ENCODE measurements at regions not wholly inside any gene's neighbourhood (a gene's known extent, or its start where the extent isn't known, plus 50 kb on each side); places are given as distances from the start of the nearest gene placed in this dataset.

- DNase-seq (ENCODE audit: low spot score) = no peak
- Mint-ChIP-seq H3K4me3 (no peak overlapping the region), H3K4me1 (no peaks in the 10 kb centered on the region), H3K27me3 (ENCODE audit: insufficient read depth, low read depth, poor library complexity) (no peaks in the 10 kb centered on the region), H3K9me3 (no peaks in the 10 kb centered on the region), H3K27ac (no peak overlapping the region), H3K36me3 (ENCODE audit: low read depth) (no peaks in the 10 kb centered on the region)
- no peak for ATAC-seq
- H4K20me1 ChIP-seq (replicated peaks; ENCODE audit: insufficient read depth) = no peaks in the 10 kb centered on the region
- H3K79me2 ChIP-seq (replicated peaks; ENCODE audit: insufficient read depth) = no peaks in the 10 kb centered on the region
- H3K27ac ChIP-seq (ENCODE audit: low read depth) = no peak overlapping the region
- H3K36me3 ChIP-seq (ENCODE audit: insufficient read depth) = no peaks in the 10 kb centered on the region
- H3K4me1 ChIP-seq (ENCODE audit: insufficient read depth) = no peaks in the 10 kb centered on the region
- H3K27me3 ChIP-seq (ENCODE audit: insufficient read depth) = no peaks in the 10 kb centered on the region
- H2AFZ ChIP-seq = no peak overlapping the region
- no peaks in the 10 kb centered on the region for H3F3A ChIP-seq (replicated peaks; ENCODE audit: low read depth)
- H3K9me2 ChIP-seq (ENCODE audit: insufficient read depth) = peaks cover 7% of the 10 kb centered on the region; the same call in 1 of the 2 replicates
- H3K4me3 ChIP-seq = no peak overlapping the region
- TF ChIP-seq POLR2AphosphoS5 (IDR thresholded peaks at IDR 0.05; ENCODE audit: low read depth) = no peak
- no peak for TF ChIP-seq EZH2 (IDR thresholded peaks at IDR 0.05; ENCODE audit: low read depth, unreplicated experiment)
- no peak for TF ChIP-seq NANOG (IDR thresholded peaks at IDR 0.05; ENCODE audit: borderline replicate concordance)
- no peak for TF ChIP-seq ZNF462 (CRISPR knock-in tag; IDR thresholded peaks at IDR 0.05)
- no peak for TF ChIP-seq ETS1 (IDR thresholded peaks at IDR 0.05)
- no peak for TF ChIP-seq CTCF (conservative IDR thresholded peaks at IDR 0.05; ENCODE audit: low read depth in 2 of 2)
- no peak overlapping the region for H3K4me2 ChIP-seq
These were observed 289.0 kb downstream of the C1D start for GRCh38 chr2:67773851-67774250.
